Loucy (cell line): ENCODE measurements at regions not wholly inside any gene's neighbourhood (a gene's known extent, or its start where the extent isn't known, plus 50 kb on each side); places are given as distances from the start of the nearest gene placed in this dataset.

ENCODE experiments used
- H2AFZ ChIP-seq: fragments of 200-600 bp; sonication (generic); 2 replicates; pipeline ENCODE4 v1.6.0; 2016; ENCODE audit warnings: antibody characterized with exemption, mild to moderate bottlenecking, low read length, moderate library complexity
- H3F3A ChIP-seq: fragments of 200-600 bp; 2 replicates; pipeline ENCODE4 v1.6.0; 2016; ENCODE audit warnings: antibody characterized with exemption, low read depth, mild to moderate bottlenecking
- H3K27me3 ChIP-seq: fragments of 200-600 bp; sonication (generic); 2 replicates; pipeline ENCODE4 v1.6.1; 2014; ENCODE audit warnings: low read length, mild to moderate bottlenecking; ENCODE audit not compliant: insufficient read depth, poor library complexity, severe bottlenecking
- H3K36me3 ChIP-seq: fragments of 200-600 bp; sonication (generic); 2 replicates; pipeline ENCODE4 v1.6.1; 2016; ENCODE audit warnings: low read length; ENCODE audit not compliant: insufficient read depth
- H3K4me1 ChIP-seq: fragments of 200-600 bp; sonication (generic); 2 replicates; pipeline ENCODE4 v1.5.1; 2014; ENCODE audit warnings: low read length, mild to moderate bottlenecking; ENCODE audit not compliant: insufficient read depth, poor library complexity, severe bottlenecking
- H3K4me2 ChIP-seq: fragments of 200-600 bp; sonication (generic); 2 replicates; pipeline ENCODE4 v1.6.0; 2014; ENCODE audit warnings: antibody characterized with exemption, low read length, low read depth, mild to moderate bottlenecking; ENCODE audit not compliant: poor library complexity, severe bottlenecking
- H3K4me3 ChIP-seq: fragments of 200-600 bp; sonication (generic); 2 replicates; pipeline ENCODE4 v1.5.1; 2014; ENCODE audit warnings: low read length, mild to moderate bottlenecking, mixed read lengths; ENCODE audit not compliant: poor library complexity, severe bottlenecking
- H3K79me2 ChIP-seq: fragments of 200-600 bp; sonication (generic); 2 replicates; pipeline ENCODE4 v1.6.1; 2014; ENCODE audit warnings: low read length; ENCODE audit not compliant: insufficient read depth
- H3K9ac ChIP-seq: fragments of 200-600 bp; sonication (generic); 2 replicates; pipeline ENCODE4 v1.6.0; 2014; ENCODE audit warnings: mild to moderate bottlenecking, low read depth, low read length, moderate library complexity; ENCODE audit not compliant: poor library complexity, severe bottlenecking
- H3K9me2 ChIP-seq: fragments of 200-600 bp; sonication (generic); replicated peaks from 2 replicates; pipeline ENCODE4 v1.6.1; 2016; ENCODE audit warnings: low read depth, low read length, mixed read lengths
- H3K9me3 ChIP-seq: fragments of 200-600 bp; sonication (generic); 2 replicates; pipeline ENCODE4 v1.6.1; 2014; ENCODE audit warnings: mild to moderate bottlenecking, antibody characterized with exemption, low read length, low read depth; ENCODE audit not compliant: insufficient read depth
- H4K20me1 ChIP-seq: fragments of 200-600 bp; sonication (generic); 2 replicates; pipeline ENCODE4 v1.6.0; 2014; ENCODE audit warnings: antibody characterized with exemption, low read length, mild to moderate bottlenecking; ENCODE audit not compliant: insufficient read depth, poor library complexity, severe bottlenecking
- CTCF ChIP-seq: fragments of 200-600 bp; sonication (generic); conservative IDR thresholded peaks from 2 replicates; pipeline ENCODE4 v1.5.1; 2014; ENCODE audit warnings: mild to moderate bottlenecking, antibody characterized with exemption, low read length
- EZH2phosphoT487 ChIP-seq: fragments of 200-600 bp; IDR thresholded peaks from 2 replicates; pipeline ENCODE4 v1.6.1; 2018; ENCODE audit warnings: antibody characterized with exemption, mild to moderate bottlenecking, moderate library complexity, borderline replicate concordance

GRCh38 chr1:38179483-38179882 lies 132.9 kb upstream of the POU3F1 start:
- Histone ChIP-seq H3K4me1 (no peaks in the 10 kb centered on the region), H3K4me3 (no peak overlapping the region), H2AFZ (no peak overlapping the region), H4K20me1 (no peaks in the 10 kb centered on the region), H3K9me2 (no peaks in the 10 kb centered on the region), H3K27me3 (no peaks in the 10 kb centered on the region), H3K9ac (no peak overlapping the region), H3F3A (no peaks in the 10 kb centered on the region), H3K79me2 (no peaks in the 10 kb centered on the region), H3K4me2 (no peak overlapping the region), H3K9me3 (no peaks in the 10 kb centered on the region), H3K36me3 (no peaks in the 10 kb centered on the region)
- TF ChIP-seq CTCF (no peak), EZH2phosphoT487 (no peak)

- Histone ChIP-seq H3K4me1 (no peaks in the 10 kb centered on the region), H3F3A (no peaks in the 10 kb centered on the region), H3K9ac (no peak overlapping the region), H3K9me3 (no peaks in the 10 kb centered on the region), H3K36me3 (no peaks in the 10 kb centered on the region), H3K27me3 (no peaks in the 10 kb centered on the region), H3K9me2 (no peaks in the 10 kb centered on the region), H2AFZ (no peak overlapping the region), H4K20me1 (no peaks in the 10 kb centered on the region), H3K79me2 (no peaks in the 10 kb centered on the region), H3K4me2 (no peak overlapping the region), H3K4me3 (no peak overlapping the region)
- TF ChIP-seq EZH2phosphoT487 (no peak), CTCF (no peak)
Measured at GRCh38 chr1:38178216-38178615, 131.6 kb upstream of the POU3F1 start.

GRCh38 chr1:38175121-38175520 lies 128.5 kb upstream of the POU3F1 start:
- Histone ChIP-seq H3K4me2 (no peak overlapping the region), H3K36me3 (no peaks in the 10 kb centered on the region), H3K4me3 (no peak overlapping the region), H3K9ac (no peak overlapping the region), H3K27me3 (no peaks in the 10 kb centered on the region), H3K9me3 (no peaks in the 10 kb centered on the region), H3K9me2 (no peaks in the 10 kb centered on the region), H3F3A (no peaks in the 10 kb centered on the region), H4K20me1 (no peaks in the 10 kb centered on the region), H3K79me2 (no peaks in the 10 kb centered on the region), H3K4me1 (no peaks in the 10 kb centered on the region), H2AFZ (no peak overlapping the region)
- TF ChIP-seq EZH2phosphoT487 = no peak
- no peak for TF ChIP-seq CTCF
